ENCODE measurements at regions not wholly inside any gene's neighbourhood (a gene's known extent, or its start where the extent isn't known, plus 50 kb on each side); places are given as distances from the start of the nearest gene placed in this dataset.

DNA sequence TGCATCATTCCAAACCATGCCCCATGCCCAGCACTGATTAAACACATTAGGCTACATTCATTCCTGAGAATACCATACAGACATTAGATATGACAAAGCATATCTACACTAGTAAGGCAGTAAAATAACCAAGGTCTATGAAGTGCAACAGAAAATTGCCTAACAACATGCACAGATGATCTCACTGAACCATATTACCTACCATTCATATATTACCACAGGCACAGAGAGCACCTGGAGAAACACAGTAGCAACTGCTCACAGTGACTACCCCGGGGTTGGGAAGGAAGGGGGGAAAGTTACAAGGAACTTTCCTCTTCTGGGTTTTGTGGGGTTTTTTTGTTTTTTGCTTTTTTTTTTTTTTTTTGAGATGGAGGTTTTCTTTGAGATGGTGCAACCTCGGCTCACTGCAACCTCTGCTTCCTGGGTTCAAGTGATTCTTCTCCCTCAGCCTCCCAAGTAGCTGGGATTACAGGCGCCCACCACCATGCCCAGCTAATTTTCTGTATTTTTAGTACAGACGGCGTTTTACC lies 669.6 kb downstream of the UQCRFS1 start:
- TF ChIP-seq, protein P1, sequence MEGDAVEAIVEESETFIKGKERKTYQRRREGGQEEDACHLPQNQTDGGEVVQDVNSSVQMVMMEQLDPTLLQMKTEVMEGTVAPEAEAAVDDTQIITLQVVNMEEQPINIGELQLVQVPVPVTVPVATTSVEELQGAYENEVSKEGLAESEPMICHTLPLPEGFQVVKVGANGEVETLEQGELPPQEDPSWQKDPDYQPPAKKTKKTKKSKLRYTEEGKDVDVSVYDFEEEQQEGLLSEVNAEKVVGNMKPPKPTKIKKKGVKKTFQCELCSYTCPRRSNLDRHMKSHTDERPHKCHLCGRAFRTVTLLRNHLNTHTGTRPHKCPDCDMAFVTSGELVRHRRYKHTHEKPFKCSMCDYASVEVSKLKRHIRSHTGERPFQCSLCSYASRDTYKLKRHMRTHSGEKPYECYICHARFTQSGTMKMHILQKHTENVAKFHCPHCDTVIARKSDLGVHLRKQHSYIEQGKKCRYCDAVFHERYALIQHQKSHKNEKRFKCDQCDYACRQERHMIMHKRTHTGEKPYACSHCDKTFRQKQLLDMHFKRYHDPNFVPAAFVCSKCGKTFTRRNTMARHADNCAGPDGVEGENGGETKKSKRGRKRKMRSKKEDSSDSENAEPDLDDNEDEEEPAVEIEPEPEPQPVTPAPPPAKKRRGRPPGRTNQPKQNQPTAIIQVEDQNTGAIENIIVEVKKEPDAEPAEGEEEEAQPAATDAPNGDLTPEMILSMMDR (conservative IDR thresholded peaks at IDR 0.05 in 1 of 2, IDR thresholded peaks at IDR 0.05 in 1 of 2; ENCODE audit: extremely low read depth in 1 of 2, insufficient read depth in 1 of 2, low read depth in 1 of 2, low read length in 2 of 2), result no peak
- no peak for TF ChIP-seq EZH2 (IDR thresholded peaks at IDR 0.05; ENCODE audit: borderline replicate concordance, low read length)

Data from mammary epithelial cell (primary cell).